ENCODE measurements at regions not wholly inside any gene's neighbourhood (a gene's known extent, or its start where the extent isn't known, plus 50 kb on each side); places are given as distances from the start of the nearest gene placed in this dataset.

DNA sequence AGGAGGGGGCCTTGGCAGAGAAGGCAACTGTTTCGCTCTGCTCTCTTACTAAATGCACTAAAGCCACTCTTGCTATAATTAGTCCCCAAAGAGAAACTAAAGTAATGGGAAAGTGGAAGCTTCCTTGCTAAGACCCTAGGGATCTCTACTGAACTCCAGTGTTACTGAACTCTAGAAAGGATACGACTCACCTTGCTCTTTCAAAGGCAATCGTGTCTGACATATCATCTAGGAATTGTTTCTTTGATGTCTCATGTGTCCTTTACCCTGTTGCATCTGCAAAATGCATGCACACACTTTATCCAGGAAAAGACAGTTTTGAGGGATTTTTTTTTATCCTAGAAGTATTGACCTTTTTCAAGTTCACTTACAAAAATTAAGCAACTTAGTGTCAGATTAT, 148.1 kb upstream of the FAM9B start:
- TF ChIP-seq, protein P1, sequence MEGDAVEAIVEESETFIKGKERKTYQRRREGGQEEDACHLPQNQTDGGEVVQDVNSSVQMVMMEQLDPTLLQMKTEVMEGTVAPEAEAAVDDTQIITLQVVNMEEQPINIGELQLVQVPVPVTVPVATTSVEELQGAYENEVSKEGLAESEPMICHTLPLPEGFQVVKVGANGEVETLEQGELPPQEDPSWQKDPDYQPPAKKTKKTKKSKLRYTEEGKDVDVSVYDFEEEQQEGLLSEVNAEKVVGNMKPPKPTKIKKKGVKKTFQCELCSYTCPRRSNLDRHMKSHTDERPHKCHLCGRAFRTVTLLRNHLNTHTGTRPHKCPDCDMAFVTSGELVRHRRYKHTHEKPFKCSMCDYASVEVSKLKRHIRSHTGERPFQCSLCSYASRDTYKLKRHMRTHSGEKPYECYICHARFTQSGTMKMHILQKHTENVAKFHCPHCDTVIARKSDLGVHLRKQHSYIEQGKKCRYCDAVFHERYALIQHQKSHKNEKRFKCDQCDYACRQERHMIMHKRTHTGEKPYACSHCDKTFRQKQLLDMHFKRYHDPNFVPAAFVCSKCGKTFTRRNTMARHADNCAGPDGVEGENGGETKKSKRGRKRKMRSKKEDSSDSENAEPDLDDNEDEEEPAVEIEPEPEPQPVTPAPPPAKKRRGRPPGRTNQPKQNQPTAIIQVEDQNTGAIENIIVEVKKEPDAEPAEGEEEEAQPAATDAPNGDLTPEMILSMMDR (IDR thresholded peaks at IDR 0.05; ENCODE audit: insufficient read depth, low read length, poor library complexity, severe bottlenecking): no peak
- no peak for TF ChIP-seq EZH2phosphoT487 (conservative IDR thresholded peaks at IDR 0.05; ENCODE audit: low read length)

Measured in SU-DHL-6 (cell line).